GM23338 (cell line): ENCODE measurements at regions not wholly inside any gene's neighbourhood (a gene's known extent, or its start where the extent isn't known, plus 50 kb on each side); places are given as distances from the start of the nearest gene placed in this dataset.

Experiments used
- ATAC-seq: fragments of 200-7000 bp; cut with Tn5 transposase; 3 replicates; pipeline ENCODE4 v1.9.1; 2020
- DNase-seq: peaks from one replicate; pipeline ENCODE4 v3.0.0-alpha.2; 2015; ENCODE audit warnings: low spot score
- H2AFZ ChIP-seq: fragments of 200-600 bp; sonication (generic); 2 replicates; pipeline ENCODE4 v1.8.0; 2016; ENCODE audit warnings: antibody characterized with exemption, mild to moderate bottlenecking, moderate library complexity
- H3F3A ChIP-seq: fragments of 200-600 bp; sonication (generic); replicated peaks from 2 replicates; pipeline ENCODE4 v1.8.0; 2017; ENCODE audit warnings: antibody characterized with exemption, mixed run types, low read depth
- H3K27ac ChIP-seq: fragments of 200-600 bp; sonication (generic); 2 replicates; pipeline ENCODE4 v1.6.1; 2016; ENCODE audit warnings: low read depth
- H3K27me3 ChIP-seq: fragments of 200-600 bp; sonication (generic); 2 replicates; pipeline ENCODE4 v1.8.0; 2016; ENCODE audit warnings: mild to moderate bottlenecking, mixed run types, moderate library complexity; ENCODE audit not compliant: insufficient read depth
- H3K36me3 ChIP-seq: fragments of 200-600 bp; sonication (generic); 2 replicates; pipeline ENCODE4 v1.8.0; 2016; ENCODE audit warnings: mild to moderate bottlenecking; ENCODE audit not compliant: insufficient read depth
- H3K4me1 ChIP-seq: fragments of 200-600 bp; sonication (generic); 2 replicates; pipeline ENCODE4 v1.8.0; 2016; ENCODE audit warnings: mild to moderate bottlenecking, moderate library complexity; ENCODE audit not compliant: insufficient read depth
- H3K4me2 ChIP-seq: fragments of 200-600 bp; sonication (generic); 2 replicates; pipeline ENCODE4 v1.7.1; 2017; ENCODE audit warnings: mixed run types
- H3K4me3 ChIP-seq: fragments of 200-600 bp; sonication (generic); 2 replicates; pipeline ENCODE4 v1.6.1; 2016; ENCODE audit warnings: mixed run types
- H3K79me2 ChIP-seq: fragments of 200-600 bp; sonication (generic); replicated peaks from 2 replicates; pipeline ENCODE4 v1.8.0; 2017; ENCODE audit warnings: mild to moderate bottlenecking; ENCODE audit not compliant: insufficient read depth
- H3K9me2 ChIP-seq: fragments of 200-600 bp; sonication (generic); 2 replicates; pipeline ENCODE4 v1.8.0; 2017; ENCODE audit not compliant: insufficient read depth
- H4K20me1 ChIP-seq: fragments of 200-600 bp; sonication (generic); replicated peaks from 2 replicates; pipeline ENCODE4 v1.8.0; 2017; ENCODE audit warnings: mild to moderate bottlenecking; ENCODE audit not compliant: insufficient read depth
- H3K27ac Mint-ChIP-seq: 2 replicates; pipeline ENCODE4 v1.8.0; 2020; ENCODE audit warnings: inconsistent platforms, mild to moderate bottlenecking, moderate library complexity, mixed read lengths
- H3K27me3 Mint-ChIP-seq: 3 replicates; pipeline ENCODE4 v1.8.0; 2022; ENCODE audit warnings: low read depth, mild to moderate bottlenecking, moderate library complexity, mixed read lengths, inconsistent platforms; ENCODE audit not compliant: insufficient read depth, poor library complexity
- H3K36me3 Mint-ChIP-seq: 3 replicates; pipeline ENCODE4 v1.8.0; 2021; ENCODE audit warnings: low read depth, mild to moderate bottlenecking, inconsistent platforms, moderate library complexity, mixed read lengths
- H3K4me1 Mint-ChIP-seq: 3 replicates; pipeline ENCODE4 v1.8.0; 2020; ENCODE audit warnings: mild to moderate bottlenecking, inconsistent platforms, mixed read lengths
- H3K4me3 Mint-ChIP-seq: 3 replicates; pipeline ENCODE4 v1.8.0; 2021; ENCODE audit warnings: moderate library complexity, mild to moderate bottlenecking, inconsistent platforms, mixed read lengths
- H3K9me3 Mint-ChIP-seq: 3 replicates; pipeline ENCODE4 v1.8.0; 2020; ENCODE audit warnings: moderate library complexity, mild to moderate bottlenecking, inconsistent platforms, mixed read lengths
- CREB1 ChIP-seq: fragments of 250-450 bp; sonication (Bioruptor Pico); IDR thresholded peaks from 2 replicates; pipeline ENCODE4 v1.5.0; 2020; ENCODE audit warnings: low read depth, mild to moderate bottlenecking, moderate library complexity
- CTCF ChIP-seq, 2 experiments: fragments of 200-600 bp in 1 of 2; sonication (generic) in 1 of 2; conservative IDR thresholded peaks; 2 replicates each; pipeline versions ENCODE4 v1.5.1 to v1.6.1; 2016 to 2017; ENCODE audit warnings: antibody characterized with exemption in 2 of 2, low read depth in 2 of 2, mild to moderate bottlenecking in 2 of 2, moderate library complexity in 1 of 2
- ETS1 ChIP-seq: IDR thresholded peaks from 2 replicates; pipeline ENCODE4 v1.6.1; 2016; ENCODE audit warnings: antibody characterized with exemption
- POLR2AphosphoS5 ChIP-seq: IDR thresholded peaks from 2 replicates; pipeline ENCODE4 v1.6.1; 2016; ENCODE audit warnings: antibody characterized with exemption, low read depth
- STAT1 ChIP-seq: IDR thresholded peaks from one replicate; pipeline ENCODE4 v1.6.1; 2016; ENCODE audit warnings: antibody characterized with exemption; ENCODE audit not compliant: unreplicated experiment
- ZNF114 ChIP-seq: fragments of 250-450 bp; sonication (Bioruptor Pico); IDR thresholded peaks from 2 replicates; pipeline ENCODE4 v1.5.0; 2020; ENCODE audit warnings: mild to moderate bottlenecking, moderate library complexity
- ZNF331 ChIP-seq: fragments of 250-450 bp; sonication (Bioruptor Pico); IDR thresholded peaks from 2 replicates; pipeline ENCODE4 v1.5.0; 2020; ENCODE audit warnings: low read depth, mild to moderate bottlenecking, moderate library complexity
- ZNF462 ChIP-seq: fragments of 250-450 bp; sonication (Bioruptor Pico); IDR thresholded peaks from 2 replicates; pipeline ENCODE4 v1.5.0; 2020; ENCODE audit warnings: mild to moderate bottlenecking, moderate library complexity

GRCh38 chr10:24153537-24153936 lies 55.4 kb upstream of the KIAA1217 start (continued):
- TF ChIP-seq ZNF462 (CRISPR knock-in tag) (no peak), POLR2AphosphoS5 (no peak), ETS1 (no peak), CTCF (conservative IDR thresholded peaks at IDR 0.05; ENCODE audit: low read depth in 2 of 2) (no peak), CREB1 (CRISPR knock-in tag) (no peak), STAT1 (no peak), ZNF114 (CRISPR knock-in tag) (no peak)

- DNase-seq (no peak), ATAC-seq (no peak)
- Histone ChIP-seq H3K27ac (no peak overlapping the region), H3K79me2 (no peaks in the 10 kb centered on the region), H2AFZ (no peak overlapping the region), H3K36me3 (no peaks in the 10 kb centered on the region), H3K4me1 (no peaks in the 10 kb centered on the region), H3F3A (no peaks in the 10 kb centered on the region), H3K4me3 (no peak overlapping the region), H4K20me1 (no peaks in the 10 kb centered on the region), H3K4me2 (no peak overlapping the region), H3K9me2 (no peaks in the 10 kb centered on the region), H3K27me3 (no peaks in the 10 kb centered on the region)
- Mint-ChIP-seq H3K27ac (no peak overlapping the region), H3K27me3 (no peaks in the 10 kb centered on the region), H3K9me3 (no peaks in the 10 kb centered on the region; the same call in 2 of the 3 replicates), H3K4me3 (no peak overlapping the region), H3K36me3 (no peaks in the 10 kb centered on the region), H3K4me1 (no peaks in the 10 kb centered on the region)
- TF ChIP-seq STAT1, result no peak
- TF ChIP-seq ZNF331 (CRISPR knock-in tag), result no peak
- no peak for TF ChIP-seq POLR2AphosphoS5
- no peak for TF ChIP-seq CREB1 (CRISPR knock-in tag)
- no peak for TF ChIP-seq ETS1
- no peak for TF ChIP-seq CTCF (conservative IDR thresholded peaks at IDR 0.05; ENCODE audit: low read depth in 2 of 2)
Measured at GRCh38 chr10:24156686-24157085, 52.3 kb upstream of the KIAA1217 start.
